Thyroid gland (tissue), 4 donors: ENCODE measurements at regions not wholly inside any gene's neighbourhood (a gene's known extent, or its start where the extent isn't known, plus 50 kb on each side); places are given as distances from the start of the nearest gene placed in this dataset.
"Not testable (repeated sequence)": the region's sequence is repeated elsewhere in the genome, so short reads cannot be mapped to it uniquely, and the experiment has no call there.

ENCODE experiments used
- DNase-seq, 2 donors: peaks; one replicate each; pipeline ENCODE4 v3.0.0-alpha.2; 2019
- H3K27ac ChIP-seq, 3 donors: fragments of 200-600 bp; sonication (generic); 1 replicate in 2 of 3; 2 replicates in 1 of 3; pipeline ENCODE4 v1.5.1; 2016 to 2019; ENCODE audit warnings: mild to moderate bottlenecking in 1 of 3, moderate library complexity in 1 of 3
- H3K27me3 ChIP-seq: fragments of 200-600 bp; sonication (generic); one replicate; pipeline ENCODE4 v1.5.1; 2019
- H3K36me3 ChIP-seq, 2 donors: fragments of 200-600 bp; sonication (generic); one replicate each; pipeline ENCODE4 v1.5.1; 2016 to 2019
- H3K4me1 ChIP-seq, 2 donors: fragments of 200-600 bp; sonication (generic); one replicate each; pipeline ENCODE4 v1.5.1; 2017 to 2019
- H3K4me3 ChIP-seq, 3 donors: fragments of 200-600 bp; sonication (generic); replicated peaks in 1 of 3; 1 replicate in 2 of 3; 2 replicates in 1 of 3; pipeline ENCODE4 v1.5.1; 2016; ENCODE audit warnings: mild to moderate bottlenecking in 1 of 3
- H3K9me3 ChIP-seq: fragments of 200-600 bp; sonication (generic); one replicate; pipeline ENCODE4 v1.5.1; 2017
- CTCF ChIP-seq, 6 experiments: fragments of 200-600 bp in 3 of 6; fragments of 450-650 bp in 3 of 6; sonication (generic) in 3 of 6; IDR thresholded peaks; one replicate each; pipeline ENCODE4 v1.5.1; 2016 to 2019; ENCODE audit warnings: antibody characterized with exemption in 6 of 6, mild to moderate bottlenecking in 2 of 6, inconsistent platforms in 1 of 6, moderate library complexity in 1 of 6
- POLR2A ChIP-seq, 2 donors: fragments of 450-650 bp; IDR thresholded peaks; one replicate each; pipeline ENCODE4 v1.6.1; 2017; ENCODE audit warnings: antibody characterized with exemption in 2 of 2, mild to moderate bottlenecking in 2 of 2, moderate library complexity in 1 of 2
- WGBS, 2 donors: methylation state at CpG; one replicate each; pipeline ENCODE4 v1.1.5; 2017; 5-methylcytosine and 5-hydroxymethylcytosine counted together
- intact Hi-C: fragments of 100-400 bp; cut with DNase I; formaldehyde crosslinking; loops from one replicate; pipeline ENCODE4 v1.15.1; 2023

DNA sequence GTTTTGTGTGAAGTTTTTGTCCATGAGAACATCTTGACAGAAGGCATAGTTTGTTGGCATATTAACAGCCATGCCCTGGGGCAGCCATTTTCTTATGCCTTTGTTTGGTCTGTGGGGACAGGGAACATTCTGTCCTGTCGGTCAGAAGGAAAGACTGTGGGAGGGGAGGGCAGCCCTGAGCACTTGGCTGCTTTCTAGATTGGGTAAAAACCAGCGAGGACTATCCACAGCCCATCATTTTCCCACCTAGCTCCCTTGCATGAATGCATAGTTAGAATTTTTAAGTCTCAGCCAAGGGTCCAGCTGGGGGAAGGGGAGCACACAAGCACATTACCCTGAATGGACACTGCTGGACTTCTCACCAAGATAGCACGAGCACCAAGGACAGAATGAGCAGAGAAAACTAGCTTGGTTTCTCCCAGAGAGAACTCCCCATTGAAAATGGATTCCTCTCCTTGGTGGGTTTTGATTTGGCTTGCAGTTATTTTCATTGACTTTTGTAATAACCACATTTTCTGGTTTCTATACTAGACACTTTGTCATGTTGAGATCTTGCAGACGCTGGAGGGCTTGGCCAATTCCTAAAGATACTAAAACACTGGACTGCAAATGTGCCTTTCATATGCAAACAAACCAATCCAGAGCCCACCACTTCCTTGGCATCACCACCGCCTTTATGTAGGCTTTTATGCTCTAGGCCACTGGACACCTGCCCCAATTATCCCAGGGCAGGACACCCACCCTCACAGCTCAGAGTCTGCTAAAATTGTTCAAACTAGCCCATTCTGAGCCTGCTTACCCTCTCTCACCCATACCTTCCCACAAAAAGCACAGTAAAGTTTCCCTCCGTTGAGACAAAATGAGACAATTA, 129.9 kb downstream of the BOD1 start:
- Histone ChIP-seq H3K27me3 (no peaks in the 10 kb centered on the region), H3K27ac (no peak overlapping the region), H3K9me3 (no peaks in the 10 kb centered on the region), H3K4me1 (no peaks in the 10 kb centered on the region), H3K36me3 (no peaks in the 10 kb centered on the region), H3K4me3 (no peak overlapping the region)
- 63 to 80% methylated on average over 6 of the region's 6 CpGs for WGBS, 2 donors
- intact Hi-C loops: no loop called here
- TF ChIP-seq POLR2A (IDR thresholded peaks at IDR 0.05) (no peak), CTCF (IDR thresholded peaks at IDR 0.05) (no peak)
- DNase-seq: no peak

- H3K4me1 ChIP-seq: no peaks in the 10 kb centered on the region
- H3K36me3 ChIP-seq: no peaks in the 10 kb centered on the region
- no peak overlapping the region for H3K4me3 ChIP-seq
- no peak for TF ChIP-seq POLR2A (IDR thresholded peaks at IDR 0.05)
- no peak for TF ChIP-seq CTCF (IDR thresholded peaks at IDR 0.05)
- no peak overlapping the region for H3K27ac ChIP-seq
- intact Hi-C loops: no loop called here
- DNase-seq: no peak
- no peaks in the 10 kb centered on the region for H3K9me3 ChIP-seq
- WGBS, 2 donors: 80 to 89% methylated on average over 10 of the region's 10 CpGs
- no peaks in the 10 kb centered on the region for H3K27me3 ChIP-seq
Observed at GRCh38 chr5:173484569-173484968, 131.9 kb downstream of the BOD1 start.

GRCh38 chr5:173483599-173483998, 132.9 kb downstream of the BOD1 start:
- H3K9me3 ChIP-seq, intact Hi-C loops, H3K4me1 ChIP-seq, H3K36me3 ChIP-seq, H3K4me3 ChIP-seq, H3K27ac ChIP-seq, DNase-seq, H3K27me3 ChIP-seq: not testable (repeated sequence)
- WGBS, 2 donors: 70 to 85% methylated on average over 3 of the region's 3 CpGs

DNA sequence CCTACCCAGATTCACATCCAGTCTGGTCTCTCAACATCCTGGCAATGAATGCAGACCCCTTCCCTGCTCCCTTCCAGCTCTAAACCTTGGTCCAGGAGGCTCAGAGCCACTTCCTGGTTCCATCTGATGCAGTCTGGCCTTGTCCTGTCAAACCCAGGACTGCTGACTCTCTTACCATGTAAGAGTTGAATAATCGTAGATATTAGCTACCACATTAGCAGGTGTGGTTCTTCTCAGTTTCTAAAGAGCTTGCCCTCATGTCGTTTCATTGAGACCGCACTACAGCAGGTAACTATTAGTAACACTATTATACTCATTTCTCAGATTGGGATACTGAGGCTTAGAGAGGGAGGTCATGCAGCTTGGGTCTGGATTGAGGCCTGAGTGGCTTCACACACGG, 133.3 kb downstream of the BOD1 start:
- H3K36me3 ChIP-seq: no peaks in the 10 kb centered on the region
- H3K9me3 ChIP-seq: no peaks in the 10 kb centered on the region
- no peak overlapping the region for H3K4me3 ChIP-seq
- H3K4me1 ChIP-seq: no peaks in the 10 kb centered on the region
- no peak overlapping the region for H3K27ac ChIP-seq
- H3K27me3 ChIP-seq: no peaks in the 10 kb centered on the region
- 86 to 98% methylated on average over 4 of the region's 4 CpGs for WGBS, 2 donors
- DNase-seq: no peak
- TF ChIP-seq POLR2A (IDR thresholded peaks at IDR 0.05) (no peak), CTCF (IDR thresholded peaks at IDR 0.05) (no peak)
- intact Hi-C loops: no loop called here

DNA sequence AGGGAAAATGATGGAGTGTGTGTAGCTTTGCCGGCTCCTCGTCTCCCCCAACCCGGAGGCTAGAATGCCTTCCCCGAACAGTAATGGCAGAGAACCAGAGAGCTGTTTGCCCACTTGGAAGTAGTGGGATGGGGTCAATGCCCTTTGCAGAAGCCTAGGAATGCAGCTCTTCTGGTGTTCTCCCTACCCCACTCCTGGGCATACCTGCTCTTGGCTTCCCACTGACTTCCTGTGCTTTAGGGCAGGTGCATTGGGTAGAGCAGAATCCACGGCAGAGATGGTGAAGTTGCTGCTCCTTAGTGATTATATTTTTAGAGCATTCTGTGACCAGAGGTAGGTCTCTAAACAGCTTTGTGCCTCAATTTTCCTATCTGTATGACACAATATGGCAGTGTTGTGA, 134.6 kb downstream of the BOD1 start:
- Histone ChIP-seq H3K27ac (no peak overlapping the region), H3K4me3 (no peak overlapping the region), H3K9me3 (no peaks in the 10 kb centered on the region), H3K4me1 (no peaks in the 10 kb centered on the region), H3K36me3 (no peaks in the 10 kb centered on the region), H3K27me3 (no peaks in the 10 kb centered on the region)
- DNase-seq: no peak
- intact Hi-C loops: no loop called here
- TF ChIP-seq POLR2A (IDR thresholded peaks at IDR 0.05) (no peak), CTCF (IDR thresholded peaks at IDR 0.05) (no peak)
- WGBS, 2 donors: 60 to 71% methylated on average over 5 of the region's 5 CpGs
